GM15510 (cell line): ENCODE measurements at regions not wholly inside any gene's neighbourhood (a gene's known extent, or its start where the extent isn't known, plus 50 kb on each side); places are given as distances from the start of the nearest gene placed in this dataset.

ENCODE experiments used
- POLR2A ChIP-seq: IDR thresholded peaks from 3 replicates; pipeline ENCODE4 v1.6.1; 2011; ENCODE audit warnings: borderline replicate concordance; ENCODE audit not compliant: insufficient read length; ENCODE audit errors: extremely low read depth

DNA sequence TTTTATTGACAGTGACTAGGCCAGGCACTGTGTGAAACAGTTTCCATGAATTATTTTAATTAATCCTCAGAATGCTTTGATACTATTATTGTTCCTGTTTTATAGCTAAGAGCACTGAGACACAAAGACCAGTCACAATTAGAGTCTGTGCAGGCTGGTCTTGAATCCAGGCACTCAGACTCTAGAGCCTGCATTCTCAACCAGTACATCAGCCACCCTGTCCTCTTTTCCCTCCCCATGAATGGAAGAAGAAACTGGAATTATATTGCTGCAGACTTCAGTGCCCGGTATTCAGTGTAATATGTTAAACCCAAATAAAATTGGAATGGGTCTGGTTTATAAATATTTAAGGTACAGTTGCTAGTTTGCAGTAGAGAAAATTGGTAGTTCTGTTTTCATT is 303.0 kb upstream of the RGS6 start:
- no peak for TF ChIP-seq POLR2A

DNA sequence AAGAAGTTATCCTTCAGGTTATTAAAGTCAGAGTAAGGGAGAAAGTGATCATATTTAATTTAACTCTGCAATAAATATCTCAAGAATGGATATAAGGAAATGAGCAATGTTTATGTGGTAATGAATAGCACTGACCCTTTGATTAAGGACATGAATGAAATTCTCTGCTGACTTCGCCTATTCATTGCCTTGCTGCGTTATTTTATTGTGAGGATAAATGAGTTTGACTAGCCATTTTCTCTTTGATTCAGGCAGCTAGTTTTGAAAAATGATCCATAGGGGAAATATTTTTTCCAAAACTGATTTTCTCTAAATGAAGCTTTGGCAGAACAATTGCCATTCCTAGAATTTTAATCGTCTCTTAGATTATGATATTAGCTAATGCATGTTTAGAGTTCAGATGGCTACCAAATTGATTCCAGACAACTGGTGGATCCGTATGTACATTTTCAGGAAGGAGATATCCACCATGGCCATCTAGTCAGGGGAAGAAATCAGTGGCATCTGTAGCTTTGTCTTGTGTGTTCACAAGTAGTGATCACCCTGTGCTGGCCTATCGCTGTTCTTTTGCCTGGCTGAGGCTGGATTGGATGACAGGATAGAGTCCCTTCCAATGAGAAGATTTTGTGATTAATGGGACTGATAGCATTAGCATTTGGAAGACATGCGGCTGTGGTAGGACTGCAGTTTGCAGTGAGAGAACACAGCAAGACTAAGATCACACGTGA is 302.3 kb upstream of the RGS6 start:
- TF ChIP-seq POLR2A = no peak

DNA sequence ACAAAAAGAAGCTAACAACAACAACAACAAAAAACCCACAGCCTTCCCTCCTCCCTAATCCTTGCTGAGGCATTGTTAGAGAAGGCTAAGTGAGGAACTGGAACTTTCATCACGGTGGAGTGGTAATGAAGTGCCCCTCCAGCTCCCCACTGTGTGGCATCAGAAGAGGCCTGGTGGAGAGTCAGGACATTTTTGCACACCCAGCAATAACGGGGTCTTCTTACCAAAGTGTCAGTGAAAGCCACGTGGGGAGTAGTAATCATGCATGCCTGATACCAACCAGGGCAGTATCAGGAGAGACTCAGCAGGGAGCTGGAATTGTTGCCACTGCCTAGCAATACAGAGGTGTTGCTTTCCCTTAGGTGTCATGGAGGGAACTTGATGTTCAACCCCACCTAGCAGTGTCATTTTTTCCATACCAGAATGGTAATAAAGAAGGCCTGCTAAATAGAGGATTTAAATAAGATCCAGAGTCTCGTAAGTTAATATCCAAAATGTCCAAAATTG is 299.7 kb upstream of the RGS6 start:
- no peak for TF ChIP-seq POLR2A

DNA sequence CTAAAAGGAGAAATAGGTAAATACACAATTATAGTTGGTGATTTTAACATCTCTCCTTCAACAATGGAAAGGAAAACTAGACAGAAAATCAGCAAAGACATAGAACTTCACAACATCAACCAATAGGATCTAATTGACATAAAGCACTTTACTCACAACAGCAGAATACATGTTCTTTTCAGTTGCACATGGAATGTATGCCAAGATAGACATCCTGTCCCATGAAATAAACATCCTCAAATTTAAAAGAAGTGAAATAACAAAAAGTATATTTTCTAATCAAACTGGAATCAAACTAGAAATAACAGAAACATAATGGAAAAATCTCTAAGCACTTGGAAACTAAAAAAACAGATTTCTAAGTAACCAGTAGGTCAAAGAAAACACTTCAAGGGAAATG is 296.2 kb upstream of the RGS6 start:
- no peak for TF ChIP-seq POLR2A

DNA sequence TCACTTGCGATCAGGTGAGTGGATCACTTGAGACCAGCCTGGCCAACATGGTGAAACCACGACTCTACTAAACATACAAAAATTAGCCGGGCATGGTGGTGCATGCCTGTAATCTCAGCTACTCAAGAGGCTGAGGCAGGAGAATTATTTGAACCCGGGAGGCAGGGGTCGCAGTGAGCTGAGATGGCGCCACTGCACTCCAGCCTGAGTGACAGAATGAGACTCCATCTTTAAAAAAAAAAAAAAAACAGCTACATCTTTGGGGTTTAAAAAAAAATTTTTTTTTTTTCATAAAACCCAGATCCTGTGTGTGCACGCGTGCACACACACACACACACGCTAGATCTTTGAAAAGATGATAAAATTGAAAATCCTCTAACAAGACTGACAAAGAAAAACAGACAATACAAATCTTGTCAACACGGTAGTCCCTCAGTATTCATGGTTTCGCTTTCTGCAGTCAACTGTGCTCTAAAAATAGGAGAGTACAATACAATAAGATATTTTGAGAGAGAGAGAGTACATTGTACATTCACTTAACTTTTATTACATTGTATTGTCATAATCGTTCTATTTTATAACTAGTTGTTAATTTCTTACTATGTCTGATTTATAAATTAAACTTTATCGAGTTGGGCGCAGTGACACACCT is 295.3 kb upstream of the RGS6 start:
- no peak for TF ChIP-seq POLR2A

DNA sequence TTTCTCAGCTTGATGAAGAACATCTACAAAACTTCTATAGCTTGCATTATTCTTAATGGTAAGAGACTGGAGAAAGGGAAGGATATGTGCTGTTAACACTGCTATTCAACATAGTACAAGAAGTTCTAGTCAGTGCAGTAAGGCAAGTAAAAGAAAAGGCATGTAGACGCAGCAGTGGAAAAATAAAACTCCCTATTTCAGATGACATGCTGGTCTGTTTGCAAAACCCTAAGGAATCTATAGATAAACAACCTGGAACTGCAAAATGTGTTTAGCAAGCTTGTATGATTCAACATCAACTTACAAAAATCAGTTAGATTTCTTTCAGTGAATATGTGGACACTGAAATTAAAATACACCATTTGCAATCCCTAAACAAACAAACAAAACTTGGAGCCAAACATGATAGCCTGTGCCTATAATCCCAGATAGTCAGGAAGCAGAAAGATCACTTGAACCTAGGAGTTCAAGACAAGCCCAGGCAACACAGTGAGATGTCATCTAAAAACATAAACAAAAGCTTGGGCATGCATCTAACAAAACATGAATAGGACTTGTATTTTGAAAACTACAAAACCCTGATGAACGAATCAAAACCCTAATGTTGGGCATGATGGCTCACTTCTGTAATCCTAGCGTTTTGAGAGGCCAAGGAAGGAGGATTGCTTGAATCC is 293.6 kb upstream of the RGS6 start:
- TF ChIP-seq POLR2A = no peak

DNA sequence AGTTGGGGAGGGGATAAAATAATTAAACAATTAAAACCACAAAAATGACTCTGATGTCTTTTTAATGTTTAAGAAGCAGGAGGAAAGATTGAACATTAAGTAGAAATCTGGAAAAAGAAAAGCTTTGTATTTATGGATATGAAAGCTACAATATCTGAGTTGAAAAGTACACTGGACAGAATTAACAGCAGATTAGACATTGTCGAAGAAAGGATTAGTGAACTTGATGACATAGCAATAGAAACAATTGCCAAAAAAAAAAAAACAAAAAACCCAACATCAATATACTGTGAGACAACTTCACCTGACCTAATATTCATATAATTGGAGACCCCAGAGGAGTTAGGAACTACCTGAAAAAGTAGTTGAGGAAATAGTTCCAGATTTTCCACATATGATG is 289.5 kb upstream of the RGS6 start:
- no peak for TF ChIP-seq POLR2A

DNA sequence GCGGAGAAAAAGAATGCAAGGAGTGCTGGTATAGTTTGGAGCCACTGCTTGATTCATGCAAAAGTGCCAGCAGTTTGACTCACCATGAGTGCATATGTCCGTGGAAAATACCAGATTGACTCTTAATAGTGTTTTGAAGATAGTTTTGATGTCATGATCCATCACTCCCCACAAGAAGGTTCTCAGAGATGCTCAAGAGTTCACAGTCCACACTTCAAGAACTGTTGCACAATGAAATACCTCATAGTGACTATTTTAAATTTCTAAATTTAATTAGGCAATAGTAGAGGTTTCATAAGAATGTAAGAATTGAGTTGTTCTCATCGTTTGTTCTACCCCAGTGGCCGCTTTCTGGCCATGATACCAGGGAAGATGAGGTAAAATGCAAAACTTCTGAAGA is 286.6 kb upstream of the RGS6 start:
- TF ChIP-seq POLR2A = no peak

DNA sequence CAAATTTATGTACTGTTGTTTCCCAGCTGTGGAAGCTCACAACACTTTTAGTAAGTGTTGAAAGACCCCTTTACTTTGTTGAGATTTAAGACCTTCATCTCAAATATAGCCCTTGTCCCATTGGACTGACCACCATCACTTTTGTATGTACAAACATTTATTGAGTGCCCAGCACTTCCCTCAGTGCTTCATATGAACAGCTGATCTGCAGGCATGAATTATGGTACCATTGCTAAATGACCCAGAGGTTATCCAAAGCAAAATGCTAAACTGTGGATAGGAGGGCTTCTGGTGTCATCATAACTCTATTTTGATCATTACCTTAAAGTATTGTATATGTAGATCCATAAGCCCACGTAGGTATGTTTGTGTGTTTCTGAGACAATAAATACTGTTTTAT is 285.7 kb upstream of the RGS6 start:
- TF ChIP-seq POLR2A = no peak

DNA sequence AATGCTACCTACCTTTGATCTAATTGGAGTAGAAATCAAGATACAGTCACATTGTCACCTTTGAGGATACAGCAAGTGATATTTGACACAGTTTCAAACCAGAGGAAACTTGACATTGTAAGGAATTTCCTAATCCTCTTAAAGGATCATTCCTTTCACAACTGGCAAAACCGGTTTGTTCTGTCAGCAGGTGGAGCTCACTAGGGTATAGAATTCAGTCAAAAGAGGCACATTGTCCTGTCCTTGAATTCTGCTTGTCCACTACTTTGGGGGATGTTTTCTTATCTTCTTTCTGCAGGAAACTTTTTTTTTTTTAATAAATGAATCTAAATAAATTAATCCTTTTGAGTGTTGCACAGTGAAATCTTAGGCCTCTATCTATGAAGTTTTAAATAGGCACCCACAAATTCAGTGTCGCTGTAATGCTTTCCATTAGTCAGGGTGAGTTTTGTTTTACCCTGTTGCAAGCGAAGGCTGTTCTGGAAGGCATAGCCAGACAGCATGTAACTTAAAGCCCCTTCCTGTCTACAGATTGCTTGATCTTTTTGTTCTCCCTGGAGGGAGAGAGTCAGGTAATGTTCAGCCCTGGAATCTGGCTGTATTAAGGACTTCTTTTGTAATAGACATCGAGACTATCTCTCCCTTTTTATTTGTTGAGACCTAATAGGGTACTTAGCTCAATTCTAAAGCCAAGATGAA is 285.0 kb upstream of the RGS6 start:
- no peak for TF ChIP-seq POLR2A

DNA sequence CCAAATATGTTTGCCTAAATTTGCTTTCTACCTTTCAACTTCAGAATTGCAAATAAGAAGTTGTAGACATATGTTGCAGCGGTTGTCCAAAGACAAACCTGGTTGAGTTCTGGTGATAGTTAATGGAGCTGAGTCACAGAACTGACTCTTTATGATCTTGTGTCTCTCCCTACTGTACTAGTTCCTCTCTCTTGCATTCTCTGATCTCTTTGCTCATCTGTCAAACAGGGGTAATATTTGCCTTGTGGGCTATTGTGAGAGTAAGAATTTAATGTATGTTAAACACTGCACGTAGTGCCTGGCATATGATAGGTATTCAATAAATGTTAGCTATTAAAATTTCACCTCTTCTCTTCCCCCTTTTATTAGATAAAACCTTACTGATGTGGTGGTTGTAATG is 283.5 kb upstream of the RGS6 start:
- no peak for TF ChIP-seq POLR2A

DNA sequence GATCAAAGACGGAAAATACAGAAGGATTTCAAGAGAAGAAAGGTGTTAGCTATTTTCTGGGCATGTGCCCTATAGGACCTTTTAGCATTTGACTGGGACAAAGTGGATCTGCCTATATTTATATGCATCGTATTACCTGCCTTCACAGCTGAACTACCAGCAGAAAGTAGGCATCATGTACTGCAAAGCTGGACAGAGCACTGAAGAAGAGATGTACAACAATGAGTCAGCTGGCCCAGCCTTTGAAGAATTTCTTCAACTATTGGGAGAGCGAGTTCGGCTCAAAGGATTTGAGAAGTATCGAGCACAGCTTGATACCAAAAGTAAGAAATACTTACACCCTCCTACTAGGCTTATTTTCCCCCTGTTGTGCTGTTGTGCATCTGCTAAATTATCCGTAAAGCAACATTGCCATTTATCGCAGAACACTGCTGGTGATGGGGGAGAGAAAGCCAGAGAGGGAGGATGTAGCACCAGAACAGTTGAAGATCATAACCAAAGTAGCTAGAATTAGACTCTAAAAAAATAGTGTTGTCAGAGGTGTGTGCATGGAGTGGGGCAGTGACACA is 282.0 kb upstream of the RGS6 start:
- no peak for TF ChIP-seq POLR2A

DNA sequence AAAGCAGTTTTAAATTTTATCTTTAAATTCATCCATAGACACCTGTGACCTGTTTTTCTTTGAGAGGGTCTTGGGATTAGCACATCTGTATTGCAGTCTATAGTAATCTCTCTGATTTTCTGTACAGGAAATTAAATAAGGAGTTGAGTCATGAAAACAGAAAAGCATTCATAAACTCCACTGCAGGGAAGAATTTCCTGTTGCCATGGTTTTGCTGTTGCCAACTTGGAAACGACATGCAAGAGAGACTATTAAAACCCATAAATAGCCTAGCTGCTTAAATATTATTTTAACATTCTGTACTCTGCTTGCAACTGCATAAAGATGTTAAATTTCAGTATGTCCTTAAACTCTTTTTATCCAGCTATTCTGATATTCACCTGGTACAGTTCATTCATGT is 281.0 kb upstream of the RGS6 start:
- TF ChIP-seq POLR2A = no peak

DNA sequence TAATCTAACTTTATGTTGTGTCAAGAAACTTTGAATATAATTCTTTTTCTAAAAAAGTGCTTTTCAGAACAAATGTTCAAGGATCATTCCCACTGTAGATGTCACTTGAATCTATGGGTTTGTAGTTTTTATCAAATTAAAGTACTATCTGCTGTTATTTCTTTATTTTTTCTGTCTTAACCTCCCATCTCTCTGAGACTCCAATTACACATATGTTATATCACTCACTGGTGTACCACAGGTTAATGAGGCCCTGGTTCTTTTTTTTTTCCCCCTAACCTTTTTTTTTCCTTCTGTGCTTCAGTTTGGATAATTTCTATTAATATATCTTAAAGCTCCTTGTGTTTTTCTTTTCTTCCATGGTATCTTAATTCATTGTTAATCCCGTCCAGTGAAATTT is 279.9 kb upstream of the RGS6 start:
- TF ChIP-seq POLR2A = no peak

DNA sequence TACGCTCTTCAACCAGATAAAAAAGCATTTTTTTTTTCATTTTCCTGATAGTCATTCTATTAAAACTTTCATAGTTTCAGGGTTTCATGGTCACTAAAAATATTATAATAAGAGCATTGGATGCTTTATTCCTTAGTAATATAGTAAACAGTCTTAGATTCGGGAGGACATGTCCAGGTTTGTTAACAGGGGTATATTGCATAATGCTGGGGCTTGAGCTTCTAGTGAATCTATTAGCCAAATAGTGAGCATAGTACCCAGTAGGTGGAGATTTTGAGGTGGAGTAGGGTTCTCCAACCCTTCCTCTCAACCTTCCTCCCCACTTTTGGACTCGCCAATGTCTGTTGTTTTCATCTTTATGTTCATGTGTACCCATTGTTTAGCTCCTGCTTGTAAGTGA is 277.4 kb upstream of the RGS6 start:
- TF ChIP-seq POLR2A = no peak

DNA sequence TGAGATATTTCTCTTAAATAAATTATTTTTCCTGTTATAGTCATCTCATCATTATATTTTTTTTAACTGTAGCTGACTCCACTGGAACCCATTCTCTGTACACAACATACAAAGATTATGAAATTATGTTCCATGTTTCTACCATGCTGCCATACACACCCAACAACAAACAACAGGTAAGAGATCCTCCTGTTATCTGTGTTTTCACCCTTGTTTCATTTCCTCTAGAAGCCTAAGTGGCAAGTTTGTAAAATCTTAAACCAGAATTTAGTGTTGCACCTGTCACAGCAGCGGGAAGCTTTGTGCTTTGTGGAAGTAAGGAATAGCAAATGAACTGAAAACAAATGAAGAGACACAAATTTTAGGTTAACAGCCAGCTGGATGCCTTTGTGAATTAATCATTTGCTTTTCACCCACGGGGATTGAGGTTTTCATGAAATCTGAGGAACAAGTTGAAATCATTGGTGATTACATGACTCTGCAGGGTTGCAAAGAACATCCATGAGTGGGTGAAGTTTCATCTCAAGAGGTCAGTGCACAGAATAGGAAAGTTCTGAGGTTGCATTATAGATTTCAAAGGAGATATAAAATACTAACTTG is 273.9 kb upstream of the RGS6 start:
- no peak for TF ChIP-seq POLR2A

DNA sequence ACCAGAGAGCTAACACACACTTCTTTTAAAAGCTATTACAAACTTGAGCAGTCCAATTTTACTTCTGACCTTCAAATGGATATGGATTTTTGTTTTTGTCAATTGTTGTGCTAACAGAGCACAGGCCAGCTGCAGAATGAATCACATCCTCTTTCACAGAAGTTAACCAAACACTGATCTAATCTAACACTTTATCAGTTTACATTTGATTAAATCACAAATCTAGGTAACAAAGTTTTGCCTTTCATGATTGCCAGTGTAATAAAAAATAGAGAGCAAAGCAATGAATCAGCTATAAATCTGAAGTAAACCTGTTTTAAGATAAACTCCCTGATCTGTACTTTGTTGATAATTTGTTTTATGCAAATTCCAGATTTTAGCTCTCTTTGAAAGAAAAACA is 273.1 kb upstream of the RGS6 start:
- TF ChIP-seq POLR2A = no peak
